HepG2 (cell line): ENCODE measurements at regions not wholly inside any gene's neighbourhood (a gene's known extent, or its start where the extent isn't known, plus 50 kb on each side); places are given as distances from the start of the nearest gene placed in this dataset.

Source experiments
- ATAC-seq: fragments of 200-7000 bp; cut with Tn5 transposase; 3 replicates; pipeline ENCODE4 v1.9.1; 2020; ENCODE audit warnings: mild to moderate bottlenecking, moderate library complexity
- BruUV-seq: library from RNA; stranded (reverse); fragments of 400-500 nt; replicated peaks from 2 replicates; lab custom pipeline; 2021; lab: Mats Ljungman, UMichigan
- CTCF ChIA-PET: fragments of 300-600 bp; formaldehyde crosslinking; extraction: SDS; loops from one replicate; lab custom pipeline; 2021; ENCODE audit warnings: low total read pairs, inconsistent platforms, low intra/inter-chr PET ratio; lab: Yijun Ruan, JAX
- POLR2A ChIA-PET: fragments of 350-600 bp; sonication (Branson Sonifier 250); formaldehyde crosslinking; loops from one replicate; lab custom pipeline; 2020; ENCODE audit warnings: antibody characterized with exemption, inconsistent platforms; lab: Yijun Ruan, JAX
- DNase-seq: peaks from one replicate; pipeline ENCODE4 v3.0.0-alpha.2; 2015; ENCODE audit warnings: low spot score
- FAIRE-seq: peaks from 3 replicates; lab custom pipeline; 2011; peaks lifted over from hg19 to GRCh38; lab: Jason Lieb, UNC
- H2AFZ ChIP-seq: one replicate; pipeline ENCODE4 v1.6.1; 2011; ENCODE audit warnings: low read length, inconsistent platforms
- H3K27ac ChIP-seq: fragments of 300-600 bp; 3 replicates; pipeline ENCODE4 v1.8.0; 2011; ENCODE audit warnings: mixed run types, mild to moderate bottlenecking, mixed read lengths, low read length, inconsistent platforms; ENCODE audit not compliant: insufficient read depth; ENCODE audit errors: extremely low read length
- H3K27me3 ChIP-seq, 2 experiments: fragments of 200-600 bp in 1 of 2; 2 replicates in 1 of 2; 3 replicates in 1 of 2; pipeline versions ENCODE4 v1.6.0 to v1.8.0; 2011; ENCODE audit warnings: low read length in 2 of 2, mild to moderate bottlenecking in 2 of 2, moderate library complexity in 2 of 2, inconsistent platforms in 1 of 2; ENCODE audit not compliant: insufficient read depth in 2 of 2, control insufficient read depth in 1 of 2
- H3K36me3 ChIP-seq, 2 experiments: fragments of 200-600 bp in 1 of 2; replicated peaks in 1 of 2; 2 replicates in 1 of 2; 3 replicates in 1 of 2; pipeline versions ENCODE4 v1.5.1 to v1.8.0; 2011; ENCODE audit warnings: low read length in 2 of 2, inconsistent platforms in 1 of 2; ENCODE audit not compliant: insufficient read depth in 2 of 2, control insufficient read depth in 1 of 2
- H3K4me1 ChIP-seq: 2 replicates; pipeline ENCODE4 v1.5.1; 2012; ENCODE audit warnings: low read length, inconsistent platforms; ENCODE audit not compliant: insufficient read depth
- H3K4me2 ChIP-seq: 2 replicates; pipeline ENCODE4 v1.6.0; 2011; ENCODE audit warnings: low read depth, low read length, inconsistent platforms
- H3K4me3 ChIP-seq, 3 experiments: fragments of 200-600 bp in 1 of 3; sonication (generic), shearing (Covaris generic) in 1 of 3; replicated peaks in 1 of 3; 2 replicates each; pipeline ENCODE4 v1.5.1; 2011 to 2016; ENCODE audit warnings: low read length in 3 of 3, inconsistent platforms in 2 of 3, low read depth in 2 of 3, mild to moderate bottlenecking in 2 of 3, control low read depth in 1 of 3, mixed read lengths in 1 of 3; ENCODE audit not compliant: insufficient read depth in 1 of 3
- H3K79me2 ChIP-seq: one replicate; pipeline ENCODE4 v1.6.1; 2011; ENCODE audit warnings: low read length, inconsistent platforms; ENCODE audit not compliant: insufficient read depth
- H3K9ac ChIP-seq: 2 replicates; pipeline ENCODE4 v1.6.0; 2011; ENCODE audit warnings: mild to moderate bottlenecking, low read depth, low read length, inconsistent platforms; ENCODE audit not compliant: insufficient read depth
- H3K9me3 ChIP-seq: 2 replicates; pipeline ENCODE4 v1.5.1; 2012; ENCODE audit warnings: mild to moderate bottlenecking, low read length
- H4K20me1 ChIP-seq: 2 replicates; pipeline ENCODE4 v1.6.0; 2011; ENCODE audit warnings: inconsistent platforms, mild to moderate bottlenecking, low read length, moderate library complexity; ENCODE audit not compliant: insufficient read depth
- GATAD2A ChIP-seq: IDR thresholded peaks from 2 replicates; pipeline ENCODE4 v1.6.1; 2016
- SNAPC4 ChIP-seq: sonication (generic); formaldehyde crosslinking; IDR thresholded peaks from 2 replicates; pipeline ENCODE4 v1.4.0; 2020; ENCODE audit warnings: mild to moderate bottlenecking, missing genetic modification reagents
- ZNF30 ChIP-seq: sonication (generic); formaldehyde crosslinking; IDR thresholded peaks from 2 replicates; pipeline ENCODE4 v1.5.0; 2020; ENCODE audit warnings: mild to moderate bottlenecking, missing genetic modification reagents
- WGBS: methylation state at CpG from one replicate; pipeline ENCODE4 v1.1.6; 2017; ENCODE audit warnings: low lambda C conversion rate; 5-methylcytosine and 5-hydroxymethylcytosine counted together
- in situ Hi-C: cut with HindIII; loops from 2 replicates; pipeline ENCODE4 v1.10.0; 2017; ENCODE audit warnings: low pct_unique_long_range_greater_than_20kb; ENCODE audit not compliant: extremely low pct_ligation_motif_present
- intact Hi-C: fragments of 100-400 bp; cut with micrococcal nuclease; formaldehyde crosslinking; loops from one replicate; pipeline ENCODE4 v1.10.0; 2022; ENCODE audit not compliant: unreplicated experiment

DNA sequence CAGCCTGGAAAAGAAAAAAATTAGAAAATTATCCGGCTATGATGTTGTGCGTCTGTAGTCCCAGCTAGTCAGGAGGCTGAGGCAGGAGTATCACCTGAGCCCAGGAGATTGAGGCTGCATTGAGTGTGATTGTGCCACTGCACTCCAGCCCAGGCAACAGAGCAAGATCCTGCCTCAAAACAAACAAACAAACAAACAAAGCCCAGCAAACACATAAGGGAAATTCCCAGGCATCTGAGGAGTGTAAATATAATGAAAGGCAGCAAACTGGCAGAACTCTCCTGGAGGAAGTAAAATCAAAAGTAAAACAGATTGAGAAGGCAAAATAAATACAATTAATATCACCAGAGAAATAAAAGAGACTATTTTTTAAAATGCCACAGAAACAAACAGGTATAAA, 84.5 kb upstream of the ITGB1 start:
- no peaks in the 10 kb centered on the region for H4K20me1 ChIP-seq
- ATAC-seq (no peak), DNase-seq (no peak), FAIRE-seq (no peak)
- H2AFZ ChIP-seq: no peak overlapping the region
- 0 out of 5 replicates have a peak, but pooled peaks cover 0 to 5% of the 10 kb centered on the region in 2 experiments for H3K27me3 ChIP-seq
- in situ Hi-C loops: no loop called here
- WGBS: 51% methylated on average over 2 of the region's 2 CpGs
- CTCF ChIA-PET: no interaction called here
- POLR2A ChIA-PET: no interaction called here
- no peaks in the 10 kb centered on the region for H3K79me2 ChIP-seq
- no peaks in the 10 kb centered on the region for H3K9me3 ChIP-seq
- no peak overlapping the region for H3K4me2 ChIP-seq
- H3K9ac ChIP-seq: no peak overlapping the region
- BruUV-seq: no TSS peak
- H3K36me3 ChIP-seq: no peaks in the 10 kb centered on the region
- H3K27ac ChIP-seq: no peak overlapping the region
- intact Hi-C loops: no loop called here
- H3K4me1 ChIP-seq: no peaks in the 10 kb centered on the region
- TF ChIP-seq ZNF30 (no peak), GATAD2A (CRISPR knock-in tag) (no peak), SNAPC4 (CRISPR knock-in tag) (no peak)
- H3K4me3 ChIP-seq: no peak overlapping the region
